ENCODE measurements at regions not wholly inside any gene's neighbourhood (a gene's known extent, or its start where the extent isn't known, plus 50 kb on each side); places are given as distances from the start of the nearest gene placed in this dataset.
"Not testable (repeated sequence)": the region's sequence is repeated elsewhere in the genome, so short reads cannot be mapped to it uniquely, and the experiment has no call there.

- no peak overlapping the region for H3K4me3 ChIP-seq (replicated peaks in 1 of 3; ENCODE audit: insufficient read depth in 1 of 3, low read depth in 1 of 3, low read length in 3 of 3)
- ChIA-PET POLR2A (no interaction called here), CTCF (no interaction called here)
- no TSS peak for BruUV-seq (replicated peaks)
- no peaks in the 10 kb centered on the region for H3K79me2 ChIP-seq (ENCODE audit: control insufficient read depth, insufficient read depth, low read length)
- H3K9me1 ChIP-seq (replicated peaks; ENCODE audit: control insufficient read depth, extremely low read depth, insufficient read depth, low read length): no peaks in the 10 kb centered on the region
- H3K9me3 ChIP-seq (replicated peaks; ENCODE audit: control insufficient read depth, insufficient read depth, low read length): no peaks in the 10 kb centered on the region
- intact Hi-C loops (cut with micrococcal nuclease) (no loop called here), dilution Hi-C loops (cut with MboI; ENCODE audit: extremely low pct_ligation_motif_present, low sequenced_read_pairs) (no loop called here)
- FAIRE-seq: no peak
- no peaks in the 10 kb centered on the region for H3K27me3 ChIP-seq (ENCODE audit: control insufficient read depth in 2 of 2, insufficient read depth in 2 of 2, low read length in 2 of 2)
- H3K4me1 ChIP-seq (ENCODE audit: control insufficient read depth, extremely low read depth, insufficient read depth, low read length): peaks cover 3% of the 10 kb centered on the region
- H4K20me1 ChIP-seq (replicated peaks; ENCODE audit: control insufficient read depth, extremely low read depth, insufficient read depth, low read length): no peaks in the 10 kb centered on the region
- no peak overlapping the region for H3K4me2 ChIP-seq (ENCODE audit: insufficient read depth, low read length)
- no peak overlapping the region for H3K27ac ChIP-seq (ENCODE audit: insufficient read depth, low read depth, low read length)
- DNase-seq (ENCODE audit: low read depth, low spot score): no peak
- H3K9ac ChIP-seq (replicated peaks; ENCODE audit: extremely low read depth, insufficient read depth, low read length): no peak overlapping the region
- no peak overlapping the region for H2AFZ ChIP-seq (ENCODE audit: low read depth, low read length)
- TF ChIP-seq JUN (IDR thresholded peaks at IDR 0.05; ENCODE audit: borderline replicate concordance, insufficient read depth, insufficient read length, low read depth) (peak; percentile 52), FOS (IDR thresholded peaks at IDR 0.05; ENCODE audit: borderline replicate concordance, insufficient read depth, low read length) (peak; percentile 32), POLR2A (IDR thresholded peaks at IDR 0.05; ENCODE audit: low read depth, low read length) (no peak)
- no peaks in the 10 kb centered on the region for H3K36me3 ChIP-seq (ENCODE audit: control insufficient read depth in 2 of 2, extremely low read depth in 1 of 2, insufficient read depth in 2 of 2, low read length in 2 of 2)
These were observed 72.7 kb upstream of the IL15 start for GRCh38 chr4:141563723-141564122.

DNA sequence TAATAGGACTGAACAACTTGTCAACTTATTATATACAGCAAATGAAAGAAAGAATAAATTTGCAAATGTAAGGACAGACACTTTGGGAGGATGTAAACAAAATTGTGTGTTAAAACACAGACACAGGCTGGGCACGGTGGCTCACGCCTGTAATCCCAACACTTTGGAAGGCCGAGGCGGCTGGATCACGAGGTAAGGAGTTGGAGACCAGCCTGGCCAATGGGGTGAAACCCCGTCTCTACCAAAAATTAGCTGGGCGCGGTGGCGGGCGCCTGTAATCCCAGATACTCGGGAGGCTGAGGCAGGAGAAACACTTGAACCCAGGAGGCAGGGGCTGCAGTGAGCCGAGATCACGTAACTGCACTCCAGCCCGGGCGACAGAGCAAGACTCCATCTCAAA is 71.4 kb upstream of the IL15 start:
- H3K4me1 ChIP-seq (ENCODE audit: control insufficient read depth, extremely low read depth, insufficient read depth, low read length); H3K9me1 ChIP-seq (replicated peaks; ENCODE audit: control insufficient read depth, extremely low read depth, insufficient read depth, low read length); BruUV-seq (replicated peaks); H3K27ac ChIP-seq (ENCODE audit: insufficient read depth, low read depth, low read length); H4K20me1 ChIP-seq (replicated peaks; ENCODE audit: control insufficient read depth, extremely low read depth, insufficient read depth, low read length); DNase-seq (ENCODE audit: low read depth, low spot score); dilution Hi-C loops (cut with MboI; ENCODE audit: extremely low pct_ligation_motif_present, low sequenced_read_pairs); H3K27me3 ChIP-seq (ENCODE audit: control insufficient read depth in 2 of 2, insufficient read depth in 2 of 2, low read length in 2 of 2); H3K9me3 ChIP-seq (replicated peaks; ENCODE audit: control insufficient read depth, insufficient read depth, low read length); H3K9ac ChIP-seq (replicated peaks; ENCODE audit: extremely low read depth, insufficient read depth, low read length); H3K4me3 ChIP-seq (replicated peaks in 1 of 3; ENCODE audit: insufficient read depth in 1 of 3, low read depth in 1 of 3, low read length in 3 of 3); POLR2A ChIA-PET; H3K79me2 ChIP-seq (ENCODE audit: control insufficient read depth, insufficient read depth, low read length); H3K36me3 ChIP-seq (ENCODE audit: control insufficient read depth in 2 of 2, extremely low read depth in 1 of 2, insufficient read depth in 2 of 2, low read length in 2 of 2); FAIRE-seq; CTCF ChIA-PET; H2AFZ ChIP-seq (ENCODE audit: low read depth, low read length); H3K4me2 ChIP-seq (ENCODE audit: insufficient read depth, low read length); intact Hi-C loops (cut with micrococcal nuclease): not testable (repeated sequence)
